HepG2 (cell line): ENCODE measurements at regions not wholly inside any gene's neighbourhood (a gene's known extent, or its start where the extent isn't known, plus 50 kb on each side); places are given as distances from the start of the nearest gene placed in this dataset.

Experiments used
- ATAC-seq: fragments of 200-7000 bp; cut with Tn5 transposase; 3 replicates; pipeline ENCODE4 v1.9.1; 2020; ENCODE audit warnings: mild to moderate bottlenecking, moderate library complexity
- BruUV-seq: library from RNA; stranded (reverse); fragments of 400-500 nt; replicated peaks from 2 replicates; lab custom pipeline; 2021; lab: Mats Ljungman, UMichigan
- CTCF ChIA-PET: fragments of 300-600 bp; formaldehyde crosslinking; extraction: SDS; loops from one replicate; lab custom pipeline; 2021; ENCODE audit warnings: low total read pairs, inconsistent platforms, low intra/inter-chr PET ratio; lab: Yijun Ruan, JAX
- POLR2A ChIA-PET: fragments of 350-600 bp; sonication (Branson Sonifier 250); formaldehyde crosslinking; loops from one replicate; lab custom pipeline; 2020; ENCODE audit warnings: antibody characterized with exemption, inconsistent platforms; lab: Yijun Ruan, JAX
- DNase-seq: peaks from one replicate; pipeline ENCODE4 v3.0.0-alpha.2; 2015; ENCODE audit warnings: low spot score
- FAIRE-seq: peaks from 3 replicates; lab custom pipeline; 2011; peaks lifted over from hg19 to GRCh38; lab: Jason Lieb, UNC
- H2AFZ ChIP-seq: one replicate; pipeline ENCODE4 v1.6.1; 2011; ENCODE audit warnings: low read length, inconsistent platforms
- H3K27ac ChIP-seq: fragments of 300-600 bp; 3 replicates; pipeline ENCODE4 v1.8.0; 2011; ENCODE audit warnings: mixed run types, mild to moderate bottlenecking, mixed read lengths, low read length, inconsistent platforms; ENCODE audit not compliant: insufficient read depth; ENCODE audit errors: extremely low read length
- H3K27me3 ChIP-seq, 2 experiments: fragments of 200-600 bp in 1 of 2; 2 replicates in 1 of 2; 3 replicates in 1 of 2; pipeline versions ENCODE4 v1.6.0 to v1.8.0; 2011; ENCODE audit warnings: low read length in 2 of 2, mild to moderate bottlenecking in 2 of 2, moderate library complexity in 2 of 2, inconsistent platforms in 1 of 2; ENCODE audit not compliant: insufficient read depth in 2 of 2, control insufficient read depth in 1 of 2
- H3K36me3 ChIP-seq, 2 experiments: fragments of 200-600 bp in 1 of 2; replicated peaks in 1 of 2; 2 replicates in 1 of 2; 3 replicates in 1 of 2; pipeline versions ENCODE4 v1.5.1 to v1.8.0; 2011; ENCODE audit warnings: low read length in 2 of 2, inconsistent platforms in 1 of 2; ENCODE audit not compliant: insufficient read depth in 2 of 2, control insufficient read depth in 1 of 2
- H3K4me1 ChIP-seq: 2 replicates; pipeline ENCODE4 v1.5.1; 2012; ENCODE audit warnings: low read length, inconsistent platforms; ENCODE audit not compliant: insufficient read depth
- H3K4me2 ChIP-seq: 2 replicates; pipeline ENCODE4 v1.6.0; 2011; ENCODE audit warnings: low read depth, low read length, inconsistent platforms
- H3K4me3 ChIP-seq, 3 experiments: fragments of 200-600 bp in 1 of 3; sonication (generic), shearing (Covaris generic) in 1 of 3; replicated peaks in 1 of 3; 2 replicates each; pipeline ENCODE4 v1.5.1; 2011 to 2016; ENCODE audit warnings: low read length in 3 of 3, inconsistent platforms in 2 of 3, low read depth in 2 of 3, mild to moderate bottlenecking in 2 of 3, control low read depth in 1 of 3, mixed read lengths in 1 of 3; ENCODE audit not compliant: insufficient read depth in 1 of 3
- H3K79me2 ChIP-seq: one replicate; pipeline ENCODE4 v1.6.1; 2011; ENCODE audit warnings: low read length, inconsistent platforms; ENCODE audit not compliant: insufficient read depth
- H3K9ac ChIP-seq: 2 replicates; pipeline ENCODE4 v1.6.0; 2011; ENCODE audit warnings: mild to moderate bottlenecking, low read depth, low read length, inconsistent platforms; ENCODE audit not compliant: insufficient read depth
- H3K9me3 ChIP-seq: 2 replicates; pipeline ENCODE4 v1.5.1; 2012; ENCODE audit warnings: mild to moderate bottlenecking, low read length
- H4K20me1 ChIP-seq: 2 replicates; pipeline ENCODE4 v1.6.0; 2011; ENCODE audit warnings: inconsistent platforms, mild to moderate bottlenecking, low read length, moderate library complexity; ENCODE audit not compliant: insufficient read depth
- ARNTL ChIP-seq: sonication (generic); formaldehyde crosslinking; IDR thresholded peaks from 2 replicates; pipeline ENCODE4 v1.4.0; 2020; ENCODE audit warnings: mild to moderate bottlenecking, missing genetic modification reagents
- NFE2L2 ChIP-seq: fragments of 150-350 bp; IDR thresholded peaks from 2 replicates; pipeline ENCODE4 v1.6.1; 2014; ENCODE audit warnings: low read length
- ZFX ChIP-seq: sonication (generic); formaldehyde crosslinking; IDR thresholded peaks from 2 replicates; pipeline ENCODE4 v1.4.0; 2020; ENCODE audit warnings: mild to moderate bottlenecking, low read depth, missing genetic modification reagents, moderate library complexity
- ZNF816 ChIP-seq: sonication (generic); formaldehyde crosslinking; IDR thresholded peaks from 2 replicates; pipeline ENCODE4 v1.8.0; 2022; ENCODE audit warnings: missing genetic modification reagents, mild to moderate bottlenecking, borderline replicate concordance
- ZSCAN25 ChIP-seq: sonication (generic); formaldehyde crosslinking; IDR thresholded peaks from 2 replicates; pipeline ENCODE4 v1.8.0; 2022; ENCODE audit warnings: mild to moderate bottlenecking, missing genetic modification reagents
- WGBS: methylation state at CpG from one replicate; pipeline ENCODE4 v1.1.6; 2017; ENCODE audit warnings: low lambda C conversion rate; 5-methylcytosine and 5-hydroxymethylcytosine counted together
- in situ Hi-C: cut with HindIII; loops from 2 replicates; pipeline ENCODE4 v1.10.0; 2017; ENCODE audit warnings: low pct_unique_long_range_greater_than_20kb; ENCODE audit not compliant: extremely low pct_ligation_motif_present
- intact Hi-C: fragments of 100-400 bp; cut with micrococcal nuclease; formaldehyde crosslinking; loops from one replicate; pipeline ENCODE4 v1.10.0; 2022; ENCODE audit not compliant: unreplicated experiment
- TF ChIP-seq, protein P1 (sequence below), 2 experiments: sonication (generic) in 1 of 2; formaldehyde crosslinking in 1 of 2; IDR thresholded peaks; 2 replicates each; pipeline versions ENCODE4 v1.5.1 to v1.6.1; 2011 to 2020; ENCODE audit warnings: borderline replicate concordance in 1 of 2, low read depth in 1 of 2, low read length in 1 of 2, mild to moderate bottlenecking in 1 of 2, missing genetic modification reagents in 1 of 2, moderate library complexity in 1 of 2
- TF ChIP-seq, protein P2 (sequence below): sonication (generic); formaldehyde crosslinking; IDR thresholded peaks from 2 replicates; pipeline ENCODE4 v1.8.1; 2022; ENCODE audit warnings: low read depth, mild to moderate bottlenecking, missing genetic modification reagents

DNA sequence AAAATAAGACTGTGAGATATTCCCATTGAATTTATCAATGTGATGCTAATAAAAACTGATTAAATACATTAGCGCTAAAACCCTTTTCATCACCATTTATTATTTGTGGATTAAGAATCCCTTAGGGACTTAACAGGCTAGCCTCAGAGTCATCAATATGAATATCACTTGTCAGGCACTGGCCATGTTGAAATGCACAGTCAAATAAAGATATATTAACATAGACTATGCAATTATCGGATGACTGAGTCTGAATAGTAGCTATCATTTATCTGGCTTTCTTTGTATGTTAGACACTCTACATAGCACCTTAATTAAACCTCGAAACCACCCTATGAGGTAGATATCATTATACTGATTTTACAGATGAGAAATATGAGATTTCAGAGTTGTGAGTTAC, 213.6 kb downstream of the RDH14 start (continued):
- TF ChIP-seq ZFX (CRISPR knock-in tag) (no peak), NFE2L2 (no peak), ZNF816 (no peak), ARNTL (CRISPR knock-in tag) (no peak)

DNA sequence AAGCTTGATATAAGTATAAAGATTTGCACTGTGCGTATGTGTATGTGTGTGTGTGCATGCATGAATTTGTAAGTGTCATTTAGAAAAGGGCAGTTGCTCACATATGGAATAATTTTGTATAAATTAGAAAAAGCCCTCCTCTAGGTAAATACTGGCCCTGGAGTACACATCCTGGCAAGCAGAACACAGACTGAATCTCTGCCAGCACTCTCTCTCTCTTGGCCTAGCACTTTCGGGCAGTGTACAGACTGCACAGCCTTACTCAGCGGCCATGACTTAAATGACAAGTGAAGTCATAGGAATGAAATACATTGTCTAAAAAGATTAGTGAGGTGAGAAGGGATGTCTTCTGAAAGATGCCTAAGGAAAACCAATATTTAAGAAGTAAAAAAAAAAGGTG, 214.1 kb downstream of the RDH14 start:
- no peak overlapping the region for H3K4me2 ChIP-seq
- H3K27ac ChIP-seq = no peak overlapping the region
- H3K36me3 ChIP-seq = no peaks in the 10 kb centered on the region
- H3K4me3 ChIP-seq = no peak overlapping the region
- H2AFZ ChIP-seq = no peak overlapping the region
- no peaks in the 10 kb centered on the region for H3K27me3 ChIP-seq
- ChIA-PET CTCF (no interaction called here), POLR2A (no interaction called here)
- H3K9ac ChIP-seq = no peak overlapping the region
- H3K9me3 ChIP-seq = no peaks in the 10 kb centered on the region
- FAIRE-seq = no peak
- H4K20me1 ChIP-seq = no peaks in the 10 kb centered on the region
- no peaks in the 10 kb centered on the region for H3K79me2 ChIP-seq
- BruUV-seq = no TSS peak
- TF ChIP-seq ZSCAN25 (CRISPR knock-in tag) = no peak
- TF ChIP-seq, protein P1, sequence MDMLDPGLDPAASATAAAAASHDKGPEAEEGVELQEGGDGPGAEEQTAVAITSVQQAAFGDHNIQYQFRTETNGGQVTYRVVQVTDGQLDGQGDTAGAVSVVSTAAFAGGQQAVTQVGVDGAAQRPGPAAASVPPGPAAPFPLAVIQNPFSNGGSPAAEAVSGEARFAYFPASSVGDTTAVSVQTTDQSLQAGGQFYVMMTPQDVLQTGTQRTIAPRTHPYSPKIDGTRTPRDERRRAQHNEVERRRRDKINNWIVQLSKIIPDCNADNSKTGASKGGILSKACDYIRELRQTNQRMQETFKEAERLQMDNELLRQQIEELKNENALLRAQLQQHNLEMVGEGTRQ (IDR thresholded peaks at IDR 0.05; ENCODE audit: low read depth, low read length) = no peak
- TF ChIP-seq, protein P1 (CRISPR knock-in tag; IDR thresholded peaks at IDR 0.05; ENCODE audit: borderline replicate concordance) = no peak
- TF ChIP-seq, protein P2, sequence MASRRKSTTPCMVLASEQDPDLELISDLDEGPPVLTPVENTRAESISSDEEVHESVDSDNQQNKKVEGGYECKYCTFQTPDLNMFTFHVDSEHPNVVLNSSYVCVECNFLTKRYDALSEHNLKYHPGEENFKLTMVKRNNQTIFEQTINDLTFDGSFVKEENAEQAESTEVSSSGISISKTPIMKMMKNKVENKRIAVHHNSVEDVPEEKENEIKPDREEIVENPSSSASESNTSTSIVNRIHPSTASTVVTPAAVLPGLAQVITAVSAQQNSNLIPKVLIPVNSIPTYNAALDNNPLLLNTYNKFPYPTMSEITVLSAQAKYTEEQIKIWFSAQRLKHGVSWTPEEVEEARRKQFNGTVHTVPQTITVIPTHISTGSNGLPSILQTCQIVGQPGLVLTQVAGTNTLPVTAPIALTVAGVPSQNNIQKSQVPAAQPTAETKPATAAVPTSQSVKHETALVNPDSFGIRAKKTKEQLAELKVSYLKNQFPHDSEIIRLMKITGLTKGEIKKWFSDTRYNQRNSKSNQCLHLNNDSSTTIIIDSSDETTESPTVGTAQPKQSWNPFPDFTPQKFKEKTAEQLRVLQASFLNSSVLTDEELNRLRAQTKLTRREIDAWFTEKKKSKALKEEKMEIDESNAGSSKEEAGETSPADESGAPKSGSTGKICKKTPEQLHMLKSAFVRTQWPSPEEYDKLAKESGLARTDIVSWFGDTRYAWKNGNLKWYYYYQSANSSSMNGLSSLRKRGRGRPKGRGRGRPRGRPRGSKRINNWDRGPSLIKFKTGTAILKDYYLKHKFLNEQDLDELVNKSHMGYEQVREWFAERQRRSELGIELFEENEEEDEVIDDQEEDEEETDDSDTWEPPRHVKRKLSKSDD (CRISPR knock-in tag) = no peak
- WGBS = 47% methylated on average over 3 of the region's 3 CpGs
- in situ Hi-C loops (no loop called here), intact Hi-C loops (no loop called here)
- DNase-seq = no peak
- no peaks in the 10 kb centered on the region for H3K4me1 ChIP-seq
- no peak for ATAC-seq
